ENCODE measurements at regions not wholly inside any gene's neighbourhood (a gene's known extent, or its start where the extent isn't known, plus 50 kb on each side); places are given as distances from the start of the nearest gene placed in this dataset.
A peak's percentile ranks its signal among the peaks of the same experiment; 100 is the strongest.

DNA sequence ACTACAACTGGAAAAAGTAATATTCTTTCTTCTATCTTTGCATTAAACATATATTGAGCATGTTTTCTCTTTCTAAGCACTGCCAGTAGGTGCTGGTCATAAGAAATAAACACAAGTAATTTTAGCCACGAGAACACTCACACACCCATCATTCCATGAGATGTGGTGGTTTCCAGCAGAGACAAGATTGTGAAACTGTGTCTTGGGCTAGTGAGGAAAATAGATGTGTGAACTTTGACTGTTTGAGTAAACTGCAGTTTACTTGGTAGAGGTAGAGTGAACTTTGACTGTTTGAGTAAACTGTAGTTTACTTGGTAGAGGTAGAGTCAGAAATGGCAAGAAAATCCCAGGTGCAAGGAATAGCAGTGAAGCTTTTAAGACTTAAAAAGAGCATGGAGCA is 300.9 kb upstream of the HS3ST1 start:
- DNase-seq (ENCODE audit: extremely low spot score), result no peak
- ChIA-PET POLR2A (interaction anchor here (0.6 kb wide), 1 partner anchor 19 kb away, joined by 5 read pairs; no protein-coding TSS in a partner anchor), CTCF (no interaction called here)
- TF ChIP-seq, protein P1, sequence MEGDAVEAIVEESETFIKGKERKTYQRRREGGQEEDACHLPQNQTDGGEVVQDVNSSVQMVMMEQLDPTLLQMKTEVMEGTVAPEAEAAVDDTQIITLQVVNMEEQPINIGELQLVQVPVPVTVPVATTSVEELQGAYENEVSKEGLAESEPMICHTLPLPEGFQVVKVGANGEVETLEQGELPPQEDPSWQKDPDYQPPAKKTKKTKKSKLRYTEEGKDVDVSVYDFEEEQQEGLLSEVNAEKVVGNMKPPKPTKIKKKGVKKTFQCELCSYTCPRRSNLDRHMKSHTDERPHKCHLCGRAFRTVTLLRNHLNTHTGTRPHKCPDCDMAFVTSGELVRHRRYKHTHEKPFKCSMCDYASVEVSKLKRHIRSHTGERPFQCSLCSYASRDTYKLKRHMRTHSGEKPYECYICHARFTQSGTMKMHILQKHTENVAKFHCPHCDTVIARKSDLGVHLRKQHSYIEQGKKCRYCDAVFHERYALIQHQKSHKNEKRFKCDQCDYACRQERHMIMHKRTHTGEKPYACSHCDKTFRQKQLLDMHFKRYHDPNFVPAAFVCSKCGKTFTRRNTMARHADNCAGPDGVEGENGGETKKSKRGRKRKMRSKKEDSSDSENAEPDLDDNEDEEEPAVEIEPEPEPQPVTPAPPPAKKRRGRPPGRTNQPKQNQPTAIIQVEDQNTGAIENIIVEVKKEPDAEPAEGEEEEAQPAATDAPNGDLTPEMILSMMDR (IDR thresholded peaks at IDR 0.05; ENCODE audit: control extremely low read depth, extremely low read depth, low read depth, missing control alignments), result no peak

DNA sequence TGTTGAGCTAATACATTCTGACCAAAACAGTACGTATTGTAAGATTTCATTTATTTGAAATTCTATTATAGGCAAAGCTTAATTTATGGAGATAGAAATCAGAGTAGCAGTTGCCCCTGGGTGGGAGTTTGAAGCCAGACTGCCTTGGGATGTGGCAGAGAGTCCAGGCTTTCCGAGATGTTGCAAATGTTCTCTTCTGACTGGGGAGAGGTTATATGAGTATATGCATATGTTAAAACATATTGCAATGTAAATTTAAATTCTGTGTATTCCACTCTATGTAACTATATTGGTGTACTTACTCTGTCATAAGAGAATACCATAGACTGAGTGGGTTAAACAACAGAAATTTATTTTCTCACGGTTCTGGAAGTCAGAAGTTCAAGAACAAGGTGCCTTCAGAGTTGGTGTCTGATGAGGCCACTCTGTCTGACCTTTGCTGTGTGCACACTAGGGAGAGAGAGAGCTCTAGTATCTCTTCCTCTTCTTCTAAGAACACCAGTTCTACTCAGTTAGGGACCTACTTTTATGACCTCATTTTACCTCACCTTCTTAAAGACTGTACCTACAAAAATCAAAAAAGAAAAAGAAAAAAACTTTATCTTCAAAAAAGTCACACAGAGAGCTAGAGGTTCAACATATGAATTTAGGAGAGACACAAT is 299.3 kb upstream of the HS3ST1 start:
- ChIA-PET POLR2A (no interaction called here), CTCF (no interaction called here)
- TF ChIP-seq, protein P1 (IDR thresholded peaks at IDR 0.05; ENCODE audit: control extremely low read depth, extremely low read depth, low read depth, missing control alignments), result no peak
- no peak for DNase-seq (ENCODE audit: extremely low spot score)

DNA sequence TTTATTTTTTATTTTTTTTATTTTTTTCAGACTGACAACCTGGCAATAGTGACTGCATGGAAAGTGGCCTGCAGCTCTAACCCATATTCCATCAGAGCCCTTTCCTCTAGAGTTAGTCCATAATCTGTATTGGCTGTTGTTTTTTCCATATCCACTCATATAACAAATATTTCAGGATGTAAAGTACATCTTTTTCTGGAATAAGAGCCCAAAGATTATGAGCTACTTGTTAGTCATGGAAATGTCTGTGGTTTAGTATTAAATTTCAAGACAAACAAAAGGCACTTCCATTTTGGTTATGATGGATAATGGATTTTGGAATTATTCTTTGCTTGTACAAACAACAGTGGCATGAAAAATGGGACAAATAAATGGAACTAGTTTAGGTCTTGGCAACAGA is 296.0 kb upstream of the HS3ST1 start:
- ChIA-PET POLR2A (no interaction called here), CTCF (no interaction called here)
- TF ChIP-seq, protein P1 (IDR thresholded peaks at IDR 0.05; ENCODE audit: control extremely low read depth, extremely low read depth, low read depth, missing control alignments), result no peak
- DNase-seq (ENCODE audit: extremely low spot score), result no peak

DNA sequence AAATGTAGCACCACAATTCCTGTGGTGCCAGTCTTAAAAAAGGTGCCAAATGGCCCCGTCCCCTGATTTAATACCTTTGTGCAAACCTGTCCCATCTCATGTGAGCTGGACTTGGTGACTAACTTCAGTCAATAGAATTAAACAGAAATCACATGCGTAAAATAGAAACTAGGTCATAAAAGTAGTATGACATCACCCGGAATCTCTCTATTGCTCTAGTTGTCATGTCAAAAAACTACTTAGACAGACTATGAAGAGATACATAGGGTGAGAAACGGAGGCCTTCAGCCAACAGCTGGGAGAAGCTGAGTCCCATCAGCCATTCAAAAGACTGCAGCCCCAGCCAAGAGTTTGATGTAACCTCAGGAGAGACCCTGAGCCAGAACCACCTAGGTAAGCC is 293.5 kb upstream of the HS3ST1 start:
- POLR2A ChIA-PET, result no interaction called here
- TF ChIP-seq, protein P1 (IDR thresholded peaks at IDR 0.05; ENCODE audit: control extremely low read depth, extremely low read depth, low read depth, missing control alignments), result no peak
- CTCF ChIA-PET, result interaction anchor here (1.7 kb wide), 1 partner anchor 16 kb away, joined by 4 read pairs; no protein-coding TSS in a partner anchor
- DNase-seq (ENCODE audit: extremely low spot score), result no peak

DNA sequence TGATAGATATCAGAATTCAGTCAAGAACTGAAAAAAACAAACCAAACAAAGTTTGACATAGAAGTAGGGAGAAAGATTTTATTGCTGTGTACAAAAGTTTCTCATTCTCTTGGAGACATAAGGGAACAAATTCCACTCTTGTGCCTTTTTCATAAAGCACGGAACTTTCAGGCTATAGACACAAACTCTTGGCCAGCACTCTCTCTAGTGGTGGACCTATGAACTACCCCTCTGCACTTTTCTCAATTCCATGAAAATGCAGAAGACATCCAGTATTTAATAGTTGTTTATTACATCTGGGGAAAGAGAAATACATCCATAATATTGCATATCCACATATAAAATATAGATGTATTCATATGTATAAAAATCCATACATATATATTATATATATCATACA is 291.6 kb upstream of the HS3ST1 start:
- peak; percentile 20 for DNase-seq (ENCODE audit: extremely low spot score)
- TF ChIP-seq, protein P1 (IDR thresholded peaks at IDR 0.05; ENCODE audit: control extremely low read depth, extremely low read depth, low read depth, missing control alignments), result peak; percentile 55
- ChIA-PET CTCF (interaction anchor here (1.2 kb wide), 1 partner anchor 1165 kb away, joined by 6 read pairs; no protein-coding TSS in a partner anchor), POLR2A (no interaction called here)

DNA sequence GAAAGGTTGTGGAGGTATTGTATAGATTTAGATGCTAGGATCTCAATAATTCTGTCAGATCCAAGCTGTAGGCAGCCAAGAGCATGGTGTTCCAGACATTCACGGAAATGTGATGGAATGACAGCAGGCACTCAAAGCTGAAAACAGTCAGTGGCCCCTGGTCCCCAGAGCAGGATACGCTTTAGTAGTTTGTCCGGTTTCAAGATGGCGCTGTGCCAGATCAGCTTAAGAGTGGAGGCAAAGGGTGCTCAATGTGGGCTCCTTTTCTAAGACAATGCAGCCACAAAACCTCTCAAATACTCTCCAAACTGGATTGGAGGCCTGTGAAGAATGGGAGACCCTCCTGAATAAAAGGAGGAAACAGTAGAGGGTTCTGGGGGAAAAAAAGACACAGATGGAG is 291.2 kb upstream of the HS3ST1 start:
- DNase-seq (ENCODE audit: extremely low spot score), result no peak
- POLR2A ChIA-PET, result no interaction called here
- CTCF ChIA-PET, result interaction anchor here (0.7 to 2.0 kb wide), 3 partner anchors 12 to 1166 kb away, joined by 3 to 6 read pairs (median 4); no protein-coding TSS in a partner anchor
- TF ChIP-seq, protein P1 (IDR thresholded peaks at IDR 0.05; ENCODE audit: control extremely low read depth, extremely low read depth, low read depth, missing control alignments), result no peak
